ENCODE measurements at regions not wholly inside any gene's neighbourhood (a gene's known extent, or its start where the extent isn't known, plus 50 kb on each side); places are given as distances from the start of the nearest gene placed in this dataset.

- TF ChIP-seq CTCF (IDR thresholded peaks at IDR 0.05 in 4 of 5, conservative IDR thresholded peaks at IDR 0.05 in 1 of 5), result peak in 1 of 5 experiments; percentile 15
- no peak for TF ChIP-seq POLR2A (IDR thresholded peaks at IDR 0.05)
Measured at GRCh38 chr5:106121972-106122605, 1548.6 kb downstream of the EFNA5 start.
